HG03108 (cell line): ENCODE measurements at regions not wholly inside any gene's neighbourhood (a gene's known extent, or its start where the extent isn't known, plus 50 kb on each side); places are given as distances from the start of the nearest gene placed in this dataset.

Source experiments
- ATAC-seq: cut with Tn5 transposase; IDR thresholded peaks from one replicate; pipeline ENCODE4 v1.9.1; 2021; ENCODE audit warnings: moderate library complexity; ENCODE audit not compliant: unreplicated experiment

DNA sequence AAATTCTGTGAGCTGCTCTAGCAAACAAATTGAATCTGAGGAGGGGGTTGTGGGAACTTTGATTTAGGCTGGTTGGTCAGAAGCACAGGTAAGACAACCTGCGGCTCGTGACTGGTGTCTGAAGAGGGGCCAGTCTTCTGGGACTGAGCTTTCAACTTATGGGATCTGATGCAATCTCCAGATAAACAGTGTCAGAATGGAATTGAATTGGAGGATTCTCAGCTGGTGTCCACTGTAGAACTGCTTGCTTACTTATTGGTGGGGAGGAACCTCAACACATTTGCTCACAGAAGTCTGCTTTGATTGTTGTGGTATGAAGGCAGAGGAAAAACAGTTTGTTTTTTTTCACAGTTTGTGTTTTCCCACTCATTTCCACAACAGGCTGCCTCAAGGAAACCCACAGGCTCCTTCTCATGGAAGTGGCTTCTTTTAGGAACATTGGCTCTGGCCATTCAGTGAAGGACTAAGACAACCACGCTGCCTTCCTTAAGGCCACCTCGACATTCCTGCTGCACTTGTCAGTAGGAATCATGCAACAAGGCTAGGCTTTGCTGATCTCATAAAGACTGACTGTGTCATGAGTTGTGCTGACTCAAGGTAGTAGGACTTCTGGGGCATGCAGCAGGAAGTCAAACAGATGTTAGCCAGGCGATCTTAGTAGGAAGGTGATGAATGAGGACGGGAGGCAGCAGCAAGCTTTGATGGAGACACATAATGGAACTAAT is 104.7 kb downstream of the TSN start:
- no peak for ATAC-seq

DNA sequence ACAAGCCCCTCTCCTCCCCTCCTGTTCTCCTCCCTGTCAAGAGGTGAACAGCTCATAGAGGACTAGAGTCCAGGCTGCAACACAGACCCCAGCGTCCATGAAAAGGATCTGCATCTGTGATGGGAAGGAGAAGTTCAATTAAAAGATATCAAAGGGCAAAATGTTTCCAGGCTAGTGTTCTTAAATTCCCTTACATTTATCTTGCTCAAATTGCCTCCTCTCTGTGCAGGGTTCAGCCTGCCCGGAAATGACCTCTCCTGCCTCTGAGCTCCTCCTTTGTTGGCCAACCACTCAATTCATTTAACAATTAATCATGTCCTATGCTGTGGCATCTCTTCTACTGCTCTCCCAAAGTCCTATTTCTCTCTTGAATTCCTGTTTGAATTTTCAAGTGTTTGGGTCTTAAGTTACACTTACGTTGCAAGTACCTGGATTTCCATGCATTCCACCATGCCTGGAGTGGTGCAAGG is 105.3 kb downstream of the TSN start:
- no peak for ATAC-seq

DNA sequence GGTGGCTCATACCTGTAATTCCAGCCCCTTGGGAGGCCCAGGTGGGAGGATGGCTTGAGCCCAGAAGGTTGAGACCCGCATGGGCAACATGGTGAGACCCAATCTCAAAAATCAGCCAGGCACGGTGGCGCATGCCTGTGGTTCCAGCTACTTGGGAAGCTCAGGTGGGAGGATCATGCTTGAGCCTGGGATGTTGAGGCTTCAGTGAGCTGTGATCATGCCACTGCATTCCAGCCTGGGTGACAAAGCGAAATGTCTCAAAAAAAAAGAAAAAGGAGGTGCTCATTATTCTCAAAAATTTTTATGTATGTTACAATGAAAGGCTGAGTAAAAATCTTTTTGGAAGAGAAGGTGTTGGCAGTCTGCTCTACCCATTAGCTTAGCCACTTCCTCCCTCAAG is 106.8 kb downstream of the TSN start:
- no peak for ATAC-seq

DNA sequence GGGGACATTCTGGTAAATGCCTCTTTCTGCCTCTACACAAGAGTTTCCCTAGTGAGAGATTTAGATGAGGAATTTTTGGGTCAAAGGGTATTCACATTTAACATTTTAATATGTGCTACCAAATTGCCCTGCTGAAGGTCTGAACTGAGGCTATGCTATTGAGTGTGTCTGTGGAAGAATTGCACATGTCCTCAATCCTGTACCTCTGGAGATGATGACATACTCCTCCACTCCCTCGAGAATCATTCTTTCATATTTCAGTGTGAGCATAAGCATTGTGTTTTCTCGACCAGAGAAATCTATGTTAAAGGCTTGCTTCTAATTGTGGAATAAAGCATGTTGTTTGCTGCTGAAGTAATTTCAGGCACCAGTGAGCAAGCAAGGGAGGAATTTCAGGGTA is 110.5 kb downstream of the TSN start:
- ATAC-seq, result no peak

DNA sequence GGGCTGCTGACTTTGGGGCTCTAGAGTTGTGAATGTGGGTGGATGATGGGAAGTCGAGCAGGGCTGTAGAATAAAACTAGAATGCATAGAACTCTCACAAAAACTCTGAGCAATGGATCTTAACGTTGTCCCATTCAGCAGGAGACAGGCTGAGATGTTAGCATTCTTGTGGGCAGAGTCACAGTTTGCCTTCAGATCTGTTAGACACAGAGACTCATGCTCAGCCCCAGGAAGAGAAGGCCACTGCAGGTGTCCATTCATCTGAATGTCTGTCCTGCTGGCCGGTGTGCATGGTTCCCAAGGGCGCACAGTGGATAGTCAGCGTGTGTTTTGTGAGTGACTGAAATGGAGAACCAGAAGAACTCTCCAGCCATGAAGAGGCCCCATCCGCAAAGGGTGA is 111.3 kb downstream of the TSN start:
- ATAC-seq, result no peak

DNA sequence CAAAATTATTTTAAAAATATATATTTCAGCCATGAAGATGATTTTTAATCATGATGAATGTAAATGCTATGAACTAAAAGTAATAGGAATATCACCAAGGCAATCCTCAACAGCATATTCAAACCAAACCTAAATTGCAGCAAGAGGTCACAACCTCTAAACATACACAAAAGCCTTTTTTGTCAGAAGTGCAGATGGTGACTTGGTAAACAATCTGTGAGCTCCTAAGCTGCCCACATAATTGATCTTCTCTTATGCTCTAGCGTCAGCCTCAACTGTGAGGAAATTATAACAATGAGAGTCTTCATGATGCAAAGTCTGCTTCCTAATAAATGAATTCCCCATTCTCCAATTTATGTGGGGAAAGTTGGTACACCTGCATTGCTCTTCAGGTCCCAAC is 113.2 kb downstream of the TSN start:
- no peak for ATAC-seq

DNA sequence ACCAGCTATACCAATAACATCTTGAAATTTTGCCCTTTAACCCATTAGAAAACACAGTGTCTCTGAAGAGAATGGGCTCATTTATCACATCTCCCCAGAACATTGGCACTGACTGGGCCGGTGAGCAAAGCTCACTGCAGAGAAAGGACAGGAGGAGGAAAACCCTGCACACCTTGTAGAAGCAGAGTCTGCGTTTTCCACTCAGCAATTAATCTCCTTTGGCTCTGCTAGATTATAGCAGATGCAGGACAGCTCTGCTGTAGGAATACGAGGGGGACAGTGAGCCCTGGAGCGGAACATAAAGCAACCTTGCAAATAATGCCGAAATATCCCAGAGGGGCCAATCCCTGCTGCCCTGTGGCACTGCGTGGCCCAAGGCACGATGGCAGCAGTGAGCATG is 113.9 kb downstream of the TSN start:
- no peak for ATAC-seq

DNA sequence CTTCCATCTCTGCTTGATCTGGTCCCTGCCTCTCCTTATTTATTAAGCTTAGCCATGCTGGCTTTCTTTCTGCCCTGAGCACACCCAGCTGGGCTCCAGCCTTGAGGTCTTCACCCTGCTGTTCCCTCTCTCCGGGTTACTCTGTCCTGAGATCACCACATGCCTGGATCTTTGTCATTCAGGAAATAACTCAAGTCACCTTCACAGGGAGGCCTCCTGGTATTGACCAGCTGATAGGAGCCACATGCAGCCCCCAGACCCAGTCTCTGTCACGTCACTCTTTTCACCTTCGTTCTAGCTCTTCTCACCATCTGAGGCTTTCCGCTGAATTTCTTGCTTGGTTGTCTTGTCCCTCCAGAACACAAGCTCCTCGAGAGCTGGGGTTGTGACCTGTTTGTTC is 114.4 kb downstream of the TSN start:
- no peak for ATAC-seq

DNA sequence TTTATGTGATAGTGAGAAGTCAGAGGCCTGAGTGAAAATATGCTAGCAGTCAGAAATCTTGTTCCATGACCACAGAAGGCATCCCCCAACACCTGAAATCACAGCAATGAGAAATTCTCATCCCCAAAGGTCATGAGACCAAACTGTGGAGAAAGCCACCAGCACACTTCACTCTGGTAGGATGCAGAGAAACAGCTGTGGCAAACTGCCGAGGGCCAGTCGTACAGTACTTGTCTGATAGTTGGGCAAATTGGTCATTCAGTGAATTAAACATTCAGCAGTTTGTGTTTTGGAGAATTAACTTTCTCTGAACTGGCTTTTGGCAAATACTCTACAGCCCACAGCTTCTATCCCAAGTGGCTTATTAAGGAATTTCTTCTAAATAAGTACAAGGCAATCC is 117.2 kb downstream of the TSN start:
- no peak for ATAC-seq

DNA sequence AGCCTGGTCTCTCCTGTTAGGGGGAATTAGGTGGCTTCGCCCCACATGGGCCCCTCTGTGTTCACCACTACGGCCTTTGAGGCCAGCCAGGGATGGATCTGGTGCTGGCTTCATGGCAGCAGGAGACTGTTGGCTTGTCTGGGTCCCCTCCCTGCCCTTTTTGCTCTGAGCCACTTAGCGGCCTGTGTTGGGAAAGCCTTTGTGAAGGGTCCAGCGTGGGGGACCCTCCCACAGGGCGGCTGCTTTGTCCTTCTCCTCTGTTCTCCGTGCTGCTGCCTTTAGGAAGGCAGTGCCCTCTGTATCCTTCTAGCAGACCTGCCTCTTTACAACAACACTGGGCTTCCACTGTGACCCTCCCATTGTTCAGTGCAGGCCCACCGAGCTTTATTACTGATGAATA is 118.4 kb downstream of the TSN start:
- no peak for ATAC-seq

DNA sequence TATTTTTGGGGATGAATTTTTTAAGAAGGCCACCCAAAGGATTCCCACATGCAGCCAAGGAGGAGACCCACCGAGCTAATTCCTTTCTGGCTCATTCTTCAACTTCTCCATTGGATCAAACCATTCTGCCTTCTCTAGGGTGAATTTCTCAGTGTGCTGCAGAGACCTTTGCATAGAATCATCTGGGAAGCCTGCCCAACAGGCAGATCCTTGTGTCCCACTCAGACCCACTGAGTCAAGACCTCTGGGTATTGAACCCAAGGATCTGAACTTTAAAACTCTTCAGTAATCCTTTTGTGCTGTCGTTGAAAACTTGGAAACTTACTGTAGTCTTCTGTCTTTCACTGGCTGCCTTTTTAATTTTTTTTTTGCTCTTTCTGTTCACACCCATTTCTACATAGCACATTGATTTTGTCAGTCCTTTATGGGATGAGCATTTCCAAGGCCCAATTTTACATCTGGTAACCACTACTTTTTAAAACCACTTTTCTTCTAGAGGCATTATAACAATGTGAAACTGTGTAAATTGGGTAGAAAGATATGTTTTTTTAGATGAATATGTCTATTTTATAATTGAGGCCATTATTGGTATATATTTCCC is 120.2 kb downstream of the TSN start:
- ATAC-seq, result no peak

DNA sequence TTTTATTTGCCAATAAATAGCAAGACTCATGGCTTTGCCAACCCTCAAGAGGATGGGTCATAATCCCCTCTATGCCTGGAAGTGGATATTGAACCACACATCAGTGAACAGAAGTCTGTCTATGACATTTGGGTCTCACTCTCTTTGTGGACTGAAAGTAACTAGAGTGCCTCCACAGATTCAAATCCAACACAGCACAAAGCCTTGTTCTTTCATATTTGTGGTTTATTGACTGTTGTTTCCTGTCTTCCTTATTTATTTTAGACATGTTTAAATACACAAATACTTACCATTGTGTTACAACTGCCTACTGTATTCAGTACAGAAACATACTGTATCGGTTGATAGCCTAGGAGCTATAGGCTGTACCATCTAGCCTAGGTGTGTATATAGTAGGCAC is 121.9 kb downstream of the TSN start:
- ATAC-seq, result no peak

DNA sequence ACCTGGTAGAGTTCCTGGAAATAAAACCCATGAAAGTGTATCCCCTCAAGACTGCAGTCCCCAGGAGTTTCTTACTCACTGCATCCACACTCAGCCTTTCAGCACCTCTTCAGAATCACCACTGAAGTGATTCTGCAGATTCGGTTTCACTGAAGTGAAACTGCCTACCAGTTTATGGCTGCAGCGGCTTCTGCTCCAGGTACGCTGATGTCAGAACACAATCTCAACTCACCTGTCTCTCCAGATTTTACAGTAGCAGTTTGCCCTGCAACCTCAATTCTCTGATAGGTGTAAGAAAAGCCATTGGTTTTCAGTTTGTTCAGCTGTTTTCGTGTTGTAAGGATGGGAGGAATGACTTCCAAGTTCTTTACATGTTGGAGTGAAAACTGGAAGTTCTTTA is 124.8 kb downstream of the TSN start:
- no peak for ATAC-seq

DNA sequence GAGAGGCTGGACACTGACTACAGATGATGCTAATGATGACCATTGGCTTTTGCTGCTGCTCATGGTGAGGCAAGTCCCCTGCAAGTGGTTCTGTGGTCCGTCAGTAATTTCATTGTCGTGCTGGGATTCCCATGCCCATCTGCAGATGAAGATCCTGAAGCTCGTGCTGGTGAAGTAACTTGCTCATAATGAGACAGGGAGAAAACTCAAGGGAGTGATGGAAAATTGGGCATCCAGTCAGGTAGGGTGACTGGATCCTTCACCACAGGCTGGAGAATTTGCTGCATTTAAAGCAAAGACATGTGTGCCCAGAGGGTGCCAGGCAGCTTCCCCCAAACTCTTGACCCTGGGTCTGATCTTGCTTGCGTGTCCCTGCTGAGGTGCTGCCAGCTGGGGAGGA is 125.6 kb downstream of the TSN start:
- no peak for ATAC-seq

DNA sequence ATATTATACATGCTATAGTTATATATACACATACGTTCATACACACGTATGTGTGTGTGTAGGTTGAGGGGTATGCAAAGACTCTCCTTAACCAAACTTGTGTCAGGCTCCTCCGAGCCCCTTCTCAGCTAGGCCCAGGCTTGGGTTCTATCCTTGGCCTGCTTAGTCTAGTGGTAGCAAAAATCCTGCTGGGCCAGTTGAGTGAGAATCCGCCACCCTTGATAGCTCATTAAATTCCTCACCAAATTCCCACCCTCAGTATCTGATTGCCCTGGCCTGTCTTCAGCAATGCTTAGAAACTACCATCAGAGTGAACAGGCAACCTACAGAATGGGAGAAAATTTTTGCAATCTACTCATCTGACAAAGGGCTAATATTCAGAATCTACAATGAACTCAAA is 126.5 kb downstream of the TSN start:
- no peak for ATAC-seq

DNA sequence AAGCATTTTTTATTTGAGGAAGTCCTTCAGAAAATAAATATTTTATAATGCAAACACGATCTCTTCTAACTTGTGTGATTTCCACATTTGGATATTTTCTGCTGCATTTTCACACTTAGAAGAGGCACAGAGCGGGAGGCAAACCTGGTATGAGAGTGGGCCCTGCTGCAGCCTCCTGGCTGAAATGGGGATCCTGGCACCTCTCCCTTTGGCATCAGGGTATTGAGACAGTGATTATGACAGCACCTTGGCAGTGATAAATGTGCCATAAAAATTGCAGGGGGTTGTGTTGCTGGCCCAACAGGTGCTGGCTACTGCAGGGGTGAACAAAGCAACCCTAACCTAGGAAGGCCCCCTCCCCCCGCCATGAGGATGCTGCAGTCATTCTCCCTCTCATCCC is 128.6 kb downstream of the TSN start:
- no peak for ATAC-seq

DNA sequence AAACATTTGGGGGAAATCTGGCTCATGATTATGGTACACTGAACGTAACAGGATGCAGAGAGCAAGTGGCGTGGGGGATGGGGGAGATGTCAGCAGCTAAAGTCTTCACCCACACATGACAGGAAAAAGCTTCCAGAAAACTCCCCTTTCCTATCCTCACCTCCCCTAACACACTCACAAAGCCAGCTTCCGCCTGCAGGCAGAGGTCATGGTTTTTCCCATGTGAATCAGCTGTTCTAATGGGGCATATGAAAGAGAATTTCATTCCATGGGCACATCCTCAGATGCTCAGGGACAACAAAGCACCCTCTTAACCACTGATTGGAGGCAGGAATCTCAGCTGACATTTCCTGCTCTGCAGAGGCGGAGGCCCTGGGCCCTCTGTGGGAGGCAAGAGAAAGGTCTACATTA is 129.1 kb downstream of the TSN start:
- ATAC-seq, result no peak

DNA sequence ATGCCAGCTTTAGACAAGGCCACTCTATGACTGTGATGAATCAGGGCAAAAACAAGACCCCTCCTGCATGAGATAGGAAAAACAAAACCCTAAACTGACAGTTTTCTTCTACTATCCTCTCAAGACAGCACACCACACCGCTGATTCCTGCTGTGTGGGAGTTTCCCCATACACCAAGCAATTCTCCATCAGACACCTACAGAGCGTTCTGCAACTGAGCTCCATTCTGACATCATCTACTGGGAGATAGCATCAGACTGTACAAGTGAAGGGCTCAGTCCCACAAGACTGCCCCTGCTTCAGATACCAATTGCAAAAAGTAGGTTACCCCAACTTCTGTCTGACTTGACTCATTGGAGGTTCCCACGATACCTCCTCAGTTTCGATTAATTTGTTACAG is 130.6 kb downstream of the TSN start:
- ATAC-seq, result no peak

DNA sequence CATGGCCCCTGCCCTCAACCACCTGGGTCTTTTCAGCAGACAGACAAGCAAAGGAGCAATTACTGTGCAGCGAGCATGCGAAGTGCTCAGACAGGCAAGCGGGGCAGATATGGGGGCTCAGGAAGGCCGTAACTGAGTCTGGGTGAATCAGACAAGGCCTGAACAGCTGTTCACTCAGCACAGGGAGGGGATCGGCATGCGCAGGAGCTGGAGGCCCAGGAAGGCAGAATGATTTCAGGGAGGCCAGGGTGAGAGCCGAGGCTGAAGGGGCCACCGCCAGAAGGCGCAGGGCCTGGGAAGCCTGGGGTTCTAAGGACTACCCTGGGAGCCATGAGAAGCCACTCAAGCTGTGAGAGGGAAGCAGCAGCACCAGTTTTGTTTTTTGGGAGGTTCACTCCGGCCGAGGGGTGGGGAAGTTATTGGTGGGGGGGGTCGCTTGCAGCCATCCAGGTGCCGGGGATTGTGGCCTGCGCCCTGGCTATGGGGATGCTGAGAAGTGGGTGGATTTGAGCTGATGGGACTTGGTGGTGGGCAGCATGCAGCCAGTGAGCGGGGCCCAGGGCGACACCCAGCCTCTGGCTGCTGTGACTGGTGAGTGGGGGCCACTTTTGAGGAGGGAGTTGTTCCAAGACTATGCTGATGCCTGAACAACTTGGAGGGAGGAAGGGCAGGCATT is 132.2 kb downstream of the TSN start:
- no peak for ATAC-seq

DNA sequence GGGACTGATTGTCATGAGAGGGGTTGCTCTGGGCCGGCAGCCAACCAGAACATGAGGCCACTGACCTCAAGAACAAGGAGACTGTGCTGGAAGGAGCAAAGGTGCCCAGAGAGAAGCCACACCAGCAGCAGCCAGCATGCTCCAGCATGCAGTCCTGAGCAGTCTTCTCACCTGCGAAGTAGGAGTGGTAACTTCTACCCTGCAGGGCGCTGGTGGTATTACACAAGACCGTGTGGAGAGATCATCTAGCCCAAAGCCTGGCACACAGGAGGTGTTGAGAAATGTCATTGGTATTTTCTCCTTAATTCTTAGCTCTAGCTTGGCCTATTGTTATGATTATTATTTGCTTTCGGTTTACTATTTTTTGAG is 132.7 kb downstream of the TSN start:
- no peak for ATAC-seq

DNA sequence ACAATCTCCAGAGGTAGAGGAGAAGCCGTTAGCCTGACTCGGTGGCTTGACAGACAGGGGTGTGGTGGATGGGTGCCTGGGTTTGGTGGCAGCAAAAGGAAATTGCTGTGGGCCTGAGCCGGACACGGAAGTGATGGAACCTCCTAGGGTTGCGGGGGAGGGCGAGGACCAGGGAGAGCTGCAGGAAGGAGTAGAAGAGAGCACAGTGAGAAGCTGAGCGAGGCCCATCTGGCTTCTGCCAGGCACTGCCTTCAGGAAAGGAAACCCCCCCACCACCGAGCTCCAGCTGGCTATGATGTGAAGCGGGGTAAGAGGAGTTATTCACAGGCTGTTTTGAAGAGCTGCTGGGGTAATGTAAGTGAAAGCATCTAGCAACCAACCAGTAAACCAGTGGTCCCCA is 134.6 kb downstream of the TSN start:
- no peak for ATAC-seq

DNA sequence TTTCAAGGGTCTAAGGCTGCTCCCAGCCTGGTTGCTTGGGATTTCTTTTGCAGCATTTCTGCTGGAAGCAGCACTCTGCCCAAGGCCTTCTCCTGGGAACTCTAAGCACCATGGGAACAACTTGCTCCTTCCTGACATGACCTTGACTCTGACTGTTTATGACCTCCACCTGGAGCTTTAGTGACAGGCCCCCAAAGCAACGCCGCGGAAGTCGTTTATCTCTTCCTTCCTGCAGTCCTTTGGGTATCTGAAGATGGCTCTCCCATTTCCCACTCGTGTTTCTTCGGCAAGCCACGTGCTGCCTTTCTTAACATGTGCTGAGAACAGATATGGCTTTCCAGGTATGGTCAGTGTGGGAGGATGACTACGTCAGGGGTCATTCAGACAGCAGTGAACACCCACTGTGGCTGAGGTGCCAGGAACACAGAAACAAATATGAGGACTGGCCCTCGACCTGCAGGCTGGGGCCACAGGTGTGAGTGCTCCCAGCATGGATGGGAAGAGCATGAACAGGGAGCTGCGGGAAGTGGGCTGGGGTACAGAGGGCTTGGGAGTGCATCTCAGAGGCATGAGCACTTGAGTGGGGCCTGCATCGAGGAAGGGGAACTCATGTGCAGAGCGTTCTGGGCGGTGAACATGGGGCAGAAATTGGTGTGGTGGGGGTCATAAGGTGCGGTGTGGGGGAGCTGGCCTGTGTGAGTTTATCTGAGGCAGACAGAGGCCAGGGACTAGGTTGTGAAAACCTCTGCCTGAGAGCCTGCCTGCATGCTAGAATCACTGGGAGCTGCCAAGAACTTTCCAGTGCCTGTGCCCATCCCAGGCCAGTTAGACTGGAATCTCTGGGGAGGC is 140.5 kb downstream of the TSN start:
- ATAC-seq, result no peak
